SIG-M5 treated with dmso at 0.1 percent for 504 hours (cell line): ENCODE measurements at regions not wholly inside any gene's neighbourhood (a gene's known extent, or its start where the extent isn't known, plus 50 kb on each side); places are given as distances from the start of the nearest gene placed in this dataset.
"Not testable (repeated sequence)": the region's sequence is repeated elsewhere in the genome, so short reads cannot be mapped to it uniquely, and the experiment has no call there.

Experiments
- DNase-seq: peaks from one replicate; lab custom pipeline; 2025; ENCODE audit not compliant: unreplicated experiment; lab: John Stamatoyannopoulos, UW

DNA sequence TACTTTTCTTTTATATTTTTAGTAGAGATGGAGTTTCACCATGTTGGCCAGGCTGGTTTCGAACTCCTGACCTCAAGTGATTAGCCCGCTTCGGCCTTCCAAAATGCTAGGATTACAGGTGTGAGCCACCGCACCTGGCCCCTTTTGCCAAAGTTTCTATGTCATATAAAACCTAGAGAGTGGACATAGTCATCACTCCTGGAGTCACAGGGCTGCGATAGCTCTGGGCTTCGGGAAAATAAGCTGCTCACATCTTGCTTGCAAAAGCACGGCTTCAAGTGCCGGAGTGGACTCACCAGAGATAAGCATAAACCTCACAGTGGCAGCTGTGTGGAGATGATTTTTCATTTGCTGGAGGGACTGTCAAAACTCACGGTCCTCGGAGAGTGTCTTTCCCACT, 171.2 kb downstream of the TEX29 start:
- no peak for DNase-seq

DNA sequence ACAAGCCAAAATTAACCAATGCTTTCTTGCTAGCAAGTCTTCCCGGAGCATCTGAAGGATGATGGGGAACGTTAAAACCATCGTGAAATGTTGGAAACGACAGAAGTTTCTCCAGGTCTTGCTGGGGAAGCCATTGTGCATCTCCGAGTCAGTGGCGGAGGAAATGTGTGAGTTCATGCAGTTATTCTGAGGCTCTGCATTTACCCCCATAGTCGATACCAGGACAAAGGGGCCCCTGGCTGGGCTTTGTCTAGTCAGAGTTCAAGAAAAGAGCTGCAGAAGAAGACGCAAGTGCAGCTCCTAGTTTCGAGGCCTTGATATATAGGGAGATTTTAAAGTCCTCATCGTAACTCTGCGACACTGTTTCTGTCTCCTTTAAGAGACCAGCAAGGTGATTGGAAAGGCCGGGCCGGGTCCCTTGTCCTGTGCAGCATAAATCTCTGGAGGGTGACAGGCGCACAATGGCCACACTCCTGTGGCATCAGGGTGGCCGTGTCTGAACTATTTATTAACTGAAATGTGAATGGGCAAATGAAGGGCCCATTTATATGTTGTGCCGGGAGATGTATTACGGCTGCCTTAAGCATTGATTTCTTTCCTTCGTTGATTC, 172.0 kb downstream of the TEX29 start:
- DNase-seq, result no peak

DNA sequence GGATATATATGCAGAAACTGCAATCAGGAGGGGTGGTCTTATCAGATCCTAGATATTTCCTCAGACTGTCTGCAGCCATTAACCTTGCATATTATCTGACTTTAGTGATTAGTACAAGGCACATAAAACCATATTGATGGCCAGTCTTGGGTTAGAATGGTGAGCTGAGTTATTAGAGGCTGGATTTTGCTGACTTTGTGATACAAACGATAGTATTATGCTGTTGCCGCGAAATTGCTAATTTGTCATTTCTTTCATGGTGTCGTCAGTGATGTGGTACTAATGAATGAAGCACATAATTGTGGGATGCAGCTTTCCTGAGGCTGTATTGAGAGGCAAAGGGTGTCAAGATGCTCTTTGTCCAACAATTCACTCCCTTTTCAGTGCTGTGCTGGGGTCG, 172.5 kb downstream of the TEX29 start:
- no peak for DNase-seq

DNA sequence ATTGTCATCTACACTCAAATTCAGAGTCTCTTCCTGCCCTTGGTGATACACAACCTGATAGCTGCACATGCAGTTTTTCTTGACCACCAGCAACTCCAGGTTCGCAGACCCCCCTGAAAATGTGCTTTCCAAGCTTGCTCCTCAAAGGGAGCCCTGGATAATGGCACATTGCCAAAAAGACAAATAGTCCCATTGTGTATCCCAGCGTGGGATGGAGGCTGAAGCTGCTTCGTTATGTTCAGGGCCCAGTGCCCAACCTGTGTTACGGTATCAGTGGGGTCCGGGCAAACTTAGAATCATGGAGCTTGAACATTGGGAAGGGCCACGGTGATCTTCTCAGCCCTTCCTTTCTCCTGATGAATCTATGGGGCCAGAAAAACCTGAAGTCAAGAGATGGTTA, 173.0 kb downstream of the TEX29 start:
- no peak for DNase-seq

DNA sequence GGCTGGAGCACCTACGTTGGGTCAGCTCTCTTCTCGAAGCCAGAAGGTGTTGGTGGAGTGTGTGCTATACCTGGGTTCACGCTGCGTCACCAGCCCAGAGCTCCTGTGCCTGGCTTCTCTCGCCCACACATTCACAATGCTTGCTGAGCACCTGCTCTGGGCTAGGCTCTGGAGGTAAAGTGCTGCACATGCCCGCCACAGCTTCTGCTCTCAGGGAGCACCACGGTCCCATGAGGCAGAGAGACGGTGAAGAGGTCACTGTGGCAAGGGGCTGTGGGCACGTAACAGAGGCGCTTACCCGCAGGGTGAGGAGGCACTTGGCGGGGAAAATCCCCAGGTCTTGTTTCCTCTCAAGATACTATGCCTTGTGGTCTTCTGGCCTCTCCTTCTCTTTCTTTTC, 174.2 kb downstream of the TEX29 start:
- DNase-seq, result no peak

DNA sequence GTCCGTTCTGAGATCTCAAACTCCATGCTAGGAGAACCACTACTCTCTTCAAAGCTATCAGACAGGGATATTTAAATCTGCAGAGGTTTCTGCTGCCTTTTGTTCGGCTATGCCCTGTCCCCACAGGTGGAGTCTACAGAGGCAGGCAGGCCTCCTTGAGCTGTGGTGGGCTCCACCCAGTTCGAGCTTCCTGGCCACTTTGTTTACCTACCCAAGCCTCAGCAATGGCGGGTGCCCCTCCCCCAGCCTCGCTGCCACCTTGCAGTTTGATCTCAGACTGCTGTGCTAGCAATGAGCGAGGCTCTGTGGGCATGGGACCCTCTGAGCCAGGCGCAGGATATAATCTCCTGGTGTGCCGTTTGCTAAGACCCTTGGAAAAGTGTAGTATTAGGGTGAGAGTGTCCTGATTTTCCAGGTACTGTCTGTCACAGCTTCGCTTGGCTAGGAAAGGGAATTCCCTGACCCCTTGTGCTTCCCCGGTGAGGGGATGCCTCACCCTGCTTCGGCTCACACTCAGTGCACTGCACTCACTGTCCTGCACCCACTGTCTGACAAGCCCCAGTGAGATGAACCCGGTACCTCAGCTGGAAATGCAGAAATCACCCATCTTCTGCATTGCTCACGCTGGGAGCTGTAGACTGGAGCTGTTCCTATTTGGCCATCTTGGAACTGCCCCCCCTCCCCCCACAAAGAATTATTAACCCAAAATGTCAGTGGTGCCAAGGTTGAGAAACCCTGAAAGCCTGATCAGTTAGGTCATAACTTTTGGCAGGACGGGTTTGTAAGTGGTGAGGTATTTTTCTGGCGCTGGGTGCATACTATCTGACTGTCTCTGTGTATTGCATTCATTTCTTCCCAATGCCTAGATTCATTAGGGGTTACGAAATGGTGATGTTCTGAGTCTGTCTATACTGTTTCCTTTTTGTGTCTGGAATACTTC, 181.4 kb downstream of the TEX29 start:
- not testable (repeated sequence) for DNase-seq

DNA sequence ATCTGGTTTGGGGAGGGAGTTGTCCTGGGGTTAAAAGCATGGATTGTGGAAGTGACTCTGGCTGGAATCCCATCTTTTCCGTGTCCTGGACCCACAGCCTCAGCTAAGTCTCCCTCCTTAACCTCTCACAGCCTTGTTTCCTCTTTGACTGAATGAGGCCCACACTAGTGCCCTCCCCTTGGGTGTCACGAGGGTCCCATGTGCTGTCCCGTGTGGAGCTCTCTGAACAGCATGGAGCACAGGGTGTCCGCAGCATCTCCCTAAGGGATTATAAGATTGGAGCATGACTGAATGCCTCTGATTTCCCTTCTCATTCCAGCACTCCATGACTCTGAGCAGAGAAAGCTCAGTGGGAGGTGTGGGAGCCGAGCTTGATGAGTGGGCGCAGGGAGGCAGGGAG, 182.5 kb downstream of the TEX29 start:
- DNase-seq, result no peak

DNA sequence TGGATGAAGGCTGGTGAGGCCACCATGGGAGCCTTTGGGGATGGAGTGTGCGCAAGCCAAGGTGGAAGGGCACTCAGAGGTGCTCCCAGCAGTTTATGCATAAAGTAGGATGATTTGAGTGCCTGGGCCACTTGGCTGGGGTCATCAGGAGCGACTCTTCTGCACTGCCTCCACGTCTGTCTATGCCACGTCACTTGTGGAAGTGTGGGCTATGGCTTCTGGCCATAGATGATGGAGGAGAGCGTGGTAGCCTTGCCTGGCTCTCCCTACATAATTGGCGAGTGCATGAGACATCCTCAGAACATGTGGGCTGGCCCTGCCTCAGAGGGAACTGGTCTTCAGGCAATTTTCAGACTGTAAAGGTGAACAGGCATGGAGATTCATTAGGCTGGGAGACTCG, 182.9 kb downstream of the TEX29 start:
- no peak for DNase-seq

DNA sequence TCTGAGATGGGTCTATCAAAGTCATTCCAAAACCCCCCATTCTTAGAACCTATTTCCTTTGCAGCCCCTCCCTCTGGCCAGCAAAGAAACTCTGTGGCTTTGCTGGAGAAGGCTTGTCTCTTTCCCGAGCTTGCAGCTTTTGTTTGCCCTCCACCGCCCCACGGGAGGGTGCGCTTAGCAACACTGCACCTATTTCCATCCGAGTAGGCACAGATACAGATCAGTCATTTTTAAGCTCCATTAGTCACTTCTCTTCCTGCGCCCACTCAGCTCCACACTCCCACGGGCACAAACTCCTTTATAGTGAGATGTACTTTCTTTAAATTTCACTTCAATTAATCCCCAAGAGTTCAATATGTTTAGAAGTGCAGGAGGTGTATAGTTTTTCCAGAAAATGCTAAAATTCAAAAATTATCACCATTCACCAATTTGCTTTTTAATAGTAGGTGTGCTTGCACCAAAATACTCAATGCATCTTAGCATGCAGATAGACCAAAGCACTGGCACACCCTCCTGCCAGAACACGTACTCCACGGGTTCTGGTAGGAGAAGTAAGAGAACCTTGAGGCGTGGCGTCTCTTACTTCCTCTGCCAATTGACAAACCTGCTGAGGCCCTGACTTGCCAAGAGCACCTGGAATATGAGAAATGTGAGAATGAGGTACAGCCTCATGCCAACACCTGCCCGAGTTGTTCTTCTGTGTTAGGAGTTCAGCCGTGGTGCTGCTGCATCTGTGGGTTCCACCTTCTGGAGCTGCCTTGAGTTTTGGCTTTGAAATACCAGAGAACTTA, 183.7 kb downstream of the TEX29 start:
- no peak for DNase-seq

DNA sequence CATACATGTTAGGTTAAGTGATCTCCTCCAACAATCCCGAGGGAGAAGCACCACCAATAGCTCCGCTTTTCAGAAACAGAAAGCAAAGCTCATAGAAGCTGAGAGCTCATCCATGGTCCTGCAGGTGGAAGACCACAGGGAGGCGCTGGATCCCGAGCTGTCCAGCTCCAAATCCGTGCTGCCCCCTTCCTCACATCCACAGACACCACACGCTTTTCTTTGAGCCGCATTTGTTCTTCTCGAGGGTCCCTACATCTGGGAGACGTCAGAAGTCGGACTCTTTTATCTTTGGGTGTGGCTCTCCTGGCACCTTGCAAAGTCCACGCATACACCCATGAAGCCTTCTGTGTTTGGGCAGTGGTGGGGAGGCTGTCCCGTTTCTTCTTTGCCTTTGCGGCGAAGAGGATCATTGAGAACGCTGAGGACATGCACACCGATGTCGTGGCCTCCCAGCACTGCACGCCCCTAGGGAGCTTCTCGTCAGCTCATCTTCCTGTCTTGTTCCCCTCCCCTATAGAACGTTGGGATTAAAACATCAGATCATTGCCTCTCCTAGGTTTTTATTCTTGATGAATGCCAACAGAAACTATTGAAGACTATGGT, 184.8 kb downstream of the TEX29 start:
- DNase-seq, result no peak

DNA sequence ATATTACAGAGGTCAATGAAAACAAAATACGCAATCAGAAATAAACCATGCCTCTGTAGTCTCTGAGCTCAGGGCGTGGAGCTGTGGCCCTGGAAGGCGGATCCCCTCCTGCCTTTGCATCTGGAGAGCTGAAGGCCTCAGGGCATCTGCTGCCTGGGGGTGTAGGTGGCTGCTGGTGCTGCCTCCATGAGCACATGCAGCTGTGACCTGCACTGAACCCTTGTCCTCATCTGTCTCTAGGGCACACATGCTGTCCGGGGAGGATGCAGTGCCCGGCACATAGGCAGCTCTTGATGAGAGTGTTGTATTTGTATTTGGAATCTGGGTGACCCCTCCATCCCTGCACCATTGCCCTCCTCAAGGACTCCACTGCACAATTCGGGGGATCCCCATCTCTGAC, 185.7 kb downstream of the TEX29 start:
- no peak for DNase-seq

DNA sequence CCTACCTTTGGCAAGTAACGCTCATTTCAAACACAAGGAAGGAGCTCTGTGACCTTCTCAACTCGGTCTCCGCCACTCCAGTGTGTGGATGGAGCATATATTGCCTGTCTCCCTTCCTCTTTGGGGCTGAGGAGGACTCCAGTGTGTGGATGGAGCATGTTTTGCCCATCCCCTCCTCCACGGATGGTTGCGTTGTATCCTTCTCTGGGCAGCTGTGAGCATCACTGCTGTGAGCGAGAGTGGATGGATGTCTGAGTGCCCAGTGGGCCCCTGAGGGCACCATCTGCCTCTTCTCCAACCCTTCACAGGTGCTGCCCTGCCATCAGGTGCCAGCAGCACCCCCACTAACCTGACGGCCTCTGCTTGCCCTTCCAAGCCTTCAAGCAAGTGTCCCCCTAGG, 186.2 kb downstream of the TEX29 start:
- no peak for DNase-seq

DNA sequence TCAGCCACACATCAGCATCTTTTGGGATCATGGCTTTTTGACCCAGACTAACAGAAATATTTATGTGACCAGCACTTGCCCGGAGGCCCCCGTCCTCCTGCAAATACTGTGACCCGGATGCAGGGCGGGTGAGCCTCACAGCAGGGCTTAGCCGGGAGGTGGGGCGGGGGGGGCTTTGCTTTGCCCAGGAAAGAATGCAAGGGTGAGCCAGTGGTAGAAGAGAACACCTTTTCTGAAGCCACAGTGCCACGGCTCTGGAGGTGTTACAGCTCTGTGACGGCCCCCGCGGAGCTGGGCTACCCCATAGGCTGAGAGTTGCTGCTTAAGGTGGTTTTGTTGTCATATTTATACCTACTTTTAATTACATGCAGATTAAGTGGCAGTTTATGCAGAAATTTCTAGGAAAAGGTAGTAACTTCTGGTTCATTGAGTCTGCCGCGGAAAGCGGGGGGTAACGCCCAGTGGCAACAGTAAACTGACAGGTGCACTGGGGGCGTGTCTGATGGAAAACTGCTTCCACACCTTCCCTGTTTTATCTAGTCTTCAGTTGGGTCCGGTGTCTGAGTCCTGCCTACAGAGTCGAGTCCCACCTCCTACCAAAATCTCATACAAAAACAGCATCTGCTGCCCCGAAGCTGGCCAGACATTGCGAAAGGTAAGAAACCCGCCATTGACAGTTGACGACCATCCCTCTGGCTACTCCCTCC, 187.9 kb downstream of the TEX29 start:
- no peak for DNase-seq

DNA sequence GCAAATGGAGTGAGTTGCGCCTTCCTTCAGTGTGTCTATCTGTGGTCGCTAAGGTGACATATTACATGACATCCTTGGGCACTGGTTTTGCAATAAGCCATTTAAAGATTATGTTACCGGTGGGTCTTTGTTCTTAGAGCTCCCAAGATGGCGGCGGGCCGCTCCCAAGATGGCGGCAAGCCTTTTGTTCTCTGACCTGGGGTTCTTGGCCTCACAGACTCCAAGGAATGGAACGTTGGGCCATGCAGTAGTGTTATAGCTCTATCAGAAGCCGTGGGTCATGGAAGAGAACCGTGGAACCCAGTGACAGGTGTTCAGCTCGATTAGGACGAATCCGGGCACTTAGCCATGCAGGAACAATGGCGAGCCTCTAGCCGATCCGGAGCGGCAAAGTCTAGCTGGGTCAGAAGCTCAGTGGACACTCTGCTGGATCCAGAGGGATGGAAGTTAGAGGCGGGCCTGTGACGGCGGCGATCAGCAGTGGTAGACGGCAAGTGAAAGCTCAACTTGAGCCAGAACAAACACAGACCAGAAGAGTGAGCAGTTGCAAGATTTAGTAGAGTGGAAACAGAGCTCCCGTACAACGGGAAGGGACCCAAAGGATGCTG, 188.6 kb downstream of the TEX29 start:
- DNase-seq, result no peak

DNA sequence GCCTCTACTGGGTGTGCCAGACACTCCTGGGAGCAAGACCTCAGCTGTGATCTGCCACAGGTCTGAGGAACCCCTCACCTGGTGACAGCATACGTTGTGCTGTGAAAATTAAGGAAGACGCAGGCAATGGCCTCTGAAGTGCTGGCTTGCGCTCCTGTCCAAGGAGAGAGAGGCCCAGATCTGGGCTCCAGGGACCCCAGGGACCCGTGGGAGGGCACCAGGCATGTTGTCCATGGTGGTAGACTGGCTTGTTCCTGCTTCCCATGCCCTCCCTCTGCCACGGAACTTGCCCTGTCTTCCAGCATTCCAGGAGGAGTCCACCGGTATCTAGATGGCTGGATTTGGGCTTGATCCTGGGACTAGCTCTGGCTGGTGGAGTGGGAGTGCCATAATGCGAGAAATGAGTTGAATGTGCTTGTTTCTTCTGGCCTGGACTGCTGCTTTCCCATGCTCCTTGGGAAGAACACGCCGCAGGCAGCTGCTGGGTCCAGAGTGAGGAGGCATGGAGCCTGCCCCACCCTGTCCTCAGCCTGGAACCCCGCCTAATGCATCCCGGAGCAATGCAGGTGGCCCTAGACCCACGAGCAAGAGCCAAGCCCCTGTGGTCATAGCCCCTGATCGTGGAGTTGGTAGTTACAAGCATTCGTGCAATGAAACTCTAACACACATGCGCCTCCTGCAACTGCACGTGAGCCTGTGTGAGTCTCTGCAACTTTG, 190.2 kb downstream of the TEX29 start:
- no peak for DNase-seq

DNA sequence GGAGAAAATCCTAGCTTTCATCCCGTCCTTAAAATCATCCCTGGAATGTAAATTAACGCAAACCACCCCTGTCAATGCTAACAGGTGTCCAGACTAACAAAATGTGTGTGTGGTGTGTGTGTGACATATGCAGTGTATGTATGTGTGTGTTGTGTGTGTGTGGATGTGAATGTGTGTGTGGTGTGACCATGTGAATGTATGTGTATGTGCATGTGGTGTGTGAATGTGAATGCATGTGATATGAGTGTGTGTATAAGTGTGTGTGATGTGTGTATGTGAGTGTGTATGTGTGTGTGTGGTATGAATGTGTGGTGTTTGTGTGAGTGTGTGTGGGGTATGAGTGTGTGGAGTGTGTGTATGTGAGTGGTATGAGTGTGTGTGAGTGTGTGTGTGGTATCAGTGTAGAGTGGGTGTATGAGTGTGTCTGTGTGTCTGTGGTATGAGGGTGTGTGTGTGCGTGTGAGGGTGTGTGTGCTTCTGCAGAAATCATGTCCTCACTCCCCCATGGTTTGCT, 190.8 kb downstream of the TEX29 start:
- DNase-seq, result no peak

DNA sequence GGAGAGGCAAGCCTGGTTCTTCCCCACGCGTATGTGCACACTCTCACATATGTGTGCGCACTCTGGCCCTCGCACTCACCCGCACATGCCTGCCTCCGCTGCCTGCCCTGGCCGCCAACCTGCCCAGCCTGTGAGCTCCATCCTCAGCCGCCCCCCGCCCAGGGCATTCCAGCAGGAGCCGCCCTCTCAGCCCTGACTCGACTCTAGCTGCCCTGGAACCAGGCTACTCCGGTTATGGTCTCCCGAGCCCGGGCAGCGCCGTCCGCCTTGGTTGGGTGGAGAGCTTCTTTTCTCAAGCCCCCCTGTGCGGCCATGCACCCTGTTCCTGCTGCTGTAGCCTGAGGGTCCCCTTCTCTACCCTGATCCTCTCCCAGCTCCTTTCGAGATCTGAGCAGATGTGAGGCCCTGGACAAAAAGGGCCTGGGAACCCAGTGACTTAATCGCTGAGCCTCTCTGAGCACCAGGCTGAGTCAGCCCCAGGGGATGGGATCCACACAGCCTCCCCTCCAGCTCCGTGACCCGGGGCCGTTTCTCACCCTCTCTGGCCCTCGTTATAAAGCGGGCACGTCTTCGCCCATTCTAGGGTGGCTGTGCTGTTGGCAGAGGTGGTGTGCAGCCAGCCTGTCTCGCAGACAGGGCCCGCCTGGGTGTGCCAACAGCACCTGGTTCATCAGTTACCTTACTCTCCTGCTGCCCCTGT, 191.5 kb downstream of the TEX29 start:
- no peak for DNase-seq

DNA sequence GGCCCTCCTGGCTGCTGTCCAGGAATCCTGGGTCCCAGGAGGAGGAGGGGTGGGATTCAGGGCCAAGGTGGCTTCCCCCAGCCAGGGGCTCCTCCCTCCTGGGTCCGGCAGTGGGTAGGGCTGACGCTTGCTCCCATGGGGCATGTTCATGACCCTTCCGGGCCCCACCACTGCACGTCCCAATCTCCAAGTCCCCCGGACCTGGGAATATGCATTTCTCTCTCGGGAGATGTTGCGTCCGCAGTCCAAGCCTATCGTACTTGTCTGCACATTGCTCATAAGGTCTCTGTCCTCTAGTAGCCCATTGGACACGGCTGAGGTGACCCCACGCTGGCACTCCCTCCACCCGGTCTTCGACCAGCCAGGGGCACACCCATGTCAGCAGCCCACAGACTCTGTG, 192.3 kb downstream of the TEX29 start:
- DNase-seq, result no peak
